ENCODE measurements at regions not wholly inside any gene's neighbourhood (a gene's known extent, or its start where the extent isn't known, plus 50 kb on each side); places are given as distances from the start of the nearest gene placed in this dataset.
"Not testable (repeated sequence)": the region's sequence is repeated elsewhere in the genome, so short reads cannot be mapped to it uniquely, and the experiment has no call there.

DNA sequence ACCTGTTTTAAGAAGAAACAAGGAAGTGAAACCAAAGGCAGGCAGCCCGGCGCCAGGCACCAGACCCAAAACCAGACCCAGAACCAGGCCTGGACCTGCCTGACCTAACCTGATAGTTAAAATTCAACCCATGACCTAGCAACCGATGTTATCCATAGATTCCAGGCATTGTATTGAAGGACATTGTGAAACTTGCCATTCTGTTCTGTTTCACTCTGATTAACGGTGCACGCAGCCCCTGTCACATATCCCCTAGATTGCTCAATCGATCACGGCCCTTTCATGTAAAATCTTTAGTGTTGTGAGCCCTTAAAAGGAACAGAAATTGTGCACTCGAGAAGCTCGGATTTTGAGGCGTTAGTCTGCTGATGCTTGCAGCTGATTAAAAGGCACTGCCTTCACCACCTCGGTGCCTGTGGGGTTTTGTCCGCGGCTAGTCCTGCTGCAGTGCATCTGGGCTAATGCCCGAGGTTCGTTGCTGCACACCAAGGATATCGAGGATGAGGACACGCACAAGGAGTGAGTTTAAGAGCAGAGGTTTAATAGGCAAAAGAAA lies 262.5 kb upstream of the TMEM132C start:
- Histone ChIP-seq H3K4me1 (no peaks in the 10 kb centered on the region), H3K4me3 (no peak overlapping the region), H3K36me3 (no peaks in the 10 kb centered on the region), H3K27me3 (no peaks in the 10 kb centered on the region; the same call in 1 of the 2 replicates), H3K9me3 (replicated peaks) (no peaks in the 10 kb centered on the region), H3K27ac (no peak overlapping the region)
- no peak for DNase-seq

DNA sequence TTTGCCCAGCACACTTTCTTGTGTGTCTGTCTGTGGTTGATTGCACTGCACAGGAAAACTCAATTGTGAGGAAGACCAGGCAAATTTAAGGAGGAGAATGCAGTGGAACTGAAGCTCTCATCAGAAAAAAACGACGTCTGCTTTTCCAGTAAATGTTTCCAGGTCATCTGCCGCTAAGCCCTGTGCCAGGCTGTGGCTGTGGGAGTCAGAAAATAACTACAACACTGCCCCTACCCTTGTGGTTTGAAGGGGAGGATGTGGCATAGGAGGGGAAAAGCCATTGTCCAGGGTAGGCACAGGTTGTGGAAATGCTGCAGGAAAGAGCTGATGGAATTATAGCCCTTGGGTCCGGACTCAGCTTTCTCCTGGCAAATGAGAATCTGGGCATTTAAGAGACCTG lies 259.7 kb upstream of the TMEM132C start:
- Histone ChIP-seq H3K4me1 (no peaks in the 10 kb centered on the region), H3K36me3 (no peaks in the 10 kb centered on the region), H3K9me3 (replicated peaks) (no peaks in the 10 kb centered on the region), H3K27ac (no peak overlapping the region), H3K4me3 (no peak overlapping the region), H3K27me3 (no peaks in the 10 kb centered on the region)
- DNase-seq = no peak

- H3K36me3 ChIP-seq = no peaks in the 10 kb centered on the region
- DNase-seq = no peak
- H3K27me3 ChIP-seq = no peaks in the 10 kb centered on the region
- no peaks in the 10 kb centered on the region for H3K4me1 ChIP-seq
- no peak overlapping the region for H3K4me3 ChIP-seq
- H3K27ac ChIP-seq = no peak overlapping the region
- H3K9me3 ChIP-seq (replicated peaks) = no peaks in the 10 kb centered on the region
Observed at GRCh38 chr12:128008341-128008740, 258.6 kb upstream of the TMEM132C start.

DNA sequence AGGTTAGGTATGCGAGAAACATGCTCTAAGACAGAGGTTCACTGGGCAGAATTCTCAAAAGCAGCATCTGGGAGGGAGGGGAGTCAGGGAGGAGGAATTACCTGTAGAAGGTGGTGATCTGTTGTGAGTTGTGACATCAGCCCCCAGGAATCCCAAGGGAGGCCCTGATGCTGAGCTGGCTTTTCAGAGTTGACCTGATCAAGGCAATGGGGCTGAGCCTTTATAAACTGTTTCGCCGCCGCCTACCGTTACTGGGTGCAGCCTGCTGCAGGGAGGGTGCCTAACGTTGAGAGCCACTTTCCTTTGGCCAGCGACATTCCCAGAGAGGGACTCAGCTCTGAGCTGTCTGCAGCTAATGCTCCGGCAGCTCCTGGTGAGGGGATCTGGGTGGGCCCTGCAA lies 257.9 kb upstream of the TMEM132C start:
- H3K9me3 ChIP-seq (replicated peaks) = no peaks in the 10 kb centered on the region
- no peak for DNase-seq
- no peak overlapping the region for H3K4me3 ChIP-seq
- H3K27me3 ChIP-seq = no peaks in the 10 kb centered on the region
- H3K36me3 ChIP-seq = no peaks in the 10 kb centered on the region
- no peaks in the 10 kb centered on the region for H3K4me1 ChIP-seq
- H3K27ac ChIP-seq = no peak overlapping the region

GRCh38 chr12:128012110-128012509 lies 254.9 kb upstream of the TMEM132C start:
- H3K36me3 ChIP-seq = no peaks in the 10 kb centered on the region
- H3K4me1 ChIP-seq = no peaks in the 10 kb centered on the region
- no peaks in the 10 kb centered on the region for H3K27me3 ChIP-seq
- no peak overlapping the region for H3K4me3 ChIP-seq
- no peaks in the 10 kb centered on the region for H3K9me3 ChIP-seq (replicated peaks)
- H3K27ac ChIP-seq = no peak overlapping the region
- DNase-seq = no peak

GRCh38 chr12:128015276-128015675 lies 251.7 kb upstream of the TMEM132C start:
- DNase-seq = no peak
- Histone ChIP-seq H3K4me1 (no peaks in the 10 kb centered on the region), H3K9me3 (replicated peaks) (no peaks in the 10 kb centered on the region), H3K27ac (no peak overlapping the region), H3K4me3 (no peak overlapping the region), H3K27me3 (no peaks in the 10 kb centered on the region), H3K36me3 (no peaks in the 10 kb centered on the region)

- Histone ChIP-seq H3K4me3 (no peak overlapping the region), H3K9me3 (replicated peaks) (no peaks in the 10 kb centered on the region), H3K36me3 (no peaks in the 10 kb centered on the region), H3K4me1 (no peaks in the 10 kb centered on the region), H3K27ac (no peak overlapping the region), H3K27me3 (no peaks in the 10 kb centered on the region)
- DNase-seq = no peak
Observed at GRCh38 chr12:128018067-128018466, 248.9 kb upstream of the TMEM132C start.

GRCh38 chr12:128019996-128020544 lies 246.9 kb upstream of the TMEM132C start:
- H3K27me3 ChIP-seq = no peaks in the 10 kb centered on the region
- no peak overlapping the region for H3K27ac ChIP-seq
- H3K4me1 ChIP-seq = no peaks in the 10 kb centered on the region
- H3K4me3 ChIP-seq = no peak overlapping the region
- H3K36me3 ChIP-seq = no peaks in the 10 kb centered on the region
- no peak for DNase-seq
- H3K9me3 ChIP-seq (replicated peaks) = no peaks in the 10 kb centered on the region

GRCh38 chr12:128021561-128021960 lies 245.4 kb upstream of the TMEM132C start:
- Histone ChIP-seq H3K9me3 (replicated peaks) (no peaks in the 10 kb centered on the region), H3K27me3 (no peaks in the 10 kb centered on the region), H3K36me3 (no peaks in the 10 kb centered on the region), H3K4me3 (no peak overlapping the region), H3K4me1 (no peaks in the 10 kb centered on the region), H3K27ac (no peak overlapping the region)
- no peak for DNase-seq

DNA sequence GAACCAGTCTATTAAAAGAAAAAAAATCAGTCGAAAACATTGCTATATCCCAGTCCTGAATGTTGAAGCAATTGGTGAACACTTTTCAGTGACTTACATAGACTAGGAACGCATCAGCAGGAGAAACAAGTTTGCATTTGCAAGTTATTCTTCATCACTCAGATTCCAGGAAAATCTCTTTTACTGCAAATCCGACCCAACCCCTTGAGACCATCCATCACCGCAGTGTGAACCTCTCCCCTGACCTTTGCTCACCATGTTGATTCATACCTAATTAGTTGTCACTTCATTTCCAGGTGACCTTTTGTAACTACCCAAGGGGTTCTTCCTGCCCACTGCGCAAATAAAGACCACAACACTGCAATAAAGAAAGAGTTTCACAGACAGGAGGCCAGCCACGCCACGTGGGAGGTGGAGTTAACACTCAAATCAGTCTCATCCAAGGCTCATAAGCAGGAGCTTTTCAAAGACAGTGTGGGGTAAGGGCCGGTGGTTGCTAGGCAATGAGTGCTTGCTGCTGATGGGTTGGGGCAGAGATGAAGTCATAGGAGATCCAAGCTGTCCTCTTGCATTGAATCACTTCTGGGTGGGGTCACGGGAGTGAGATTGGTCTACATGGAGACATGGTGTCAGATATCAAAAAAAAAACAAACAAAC lies 241.3 kb upstream of the TMEM132C start:
- H3K36me3 ChIP-seq = no peaks in the 10 kb centered on the region
- H3K27ac ChIP-seq = no peak overlapping the region
- H3K27me3 ChIP-seq = no peaks in the 10 kb centered on the region
- no peak overlapping the region for H3K4me3 ChIP-seq
- H3K9me3 ChIP-seq (replicated peaks) = no peaks in the 10 kb centered on the region
- DNase-seq = no peak
- H3K4me1 ChIP-seq = no peaks in the 10 kb centered on the region

DNA sequence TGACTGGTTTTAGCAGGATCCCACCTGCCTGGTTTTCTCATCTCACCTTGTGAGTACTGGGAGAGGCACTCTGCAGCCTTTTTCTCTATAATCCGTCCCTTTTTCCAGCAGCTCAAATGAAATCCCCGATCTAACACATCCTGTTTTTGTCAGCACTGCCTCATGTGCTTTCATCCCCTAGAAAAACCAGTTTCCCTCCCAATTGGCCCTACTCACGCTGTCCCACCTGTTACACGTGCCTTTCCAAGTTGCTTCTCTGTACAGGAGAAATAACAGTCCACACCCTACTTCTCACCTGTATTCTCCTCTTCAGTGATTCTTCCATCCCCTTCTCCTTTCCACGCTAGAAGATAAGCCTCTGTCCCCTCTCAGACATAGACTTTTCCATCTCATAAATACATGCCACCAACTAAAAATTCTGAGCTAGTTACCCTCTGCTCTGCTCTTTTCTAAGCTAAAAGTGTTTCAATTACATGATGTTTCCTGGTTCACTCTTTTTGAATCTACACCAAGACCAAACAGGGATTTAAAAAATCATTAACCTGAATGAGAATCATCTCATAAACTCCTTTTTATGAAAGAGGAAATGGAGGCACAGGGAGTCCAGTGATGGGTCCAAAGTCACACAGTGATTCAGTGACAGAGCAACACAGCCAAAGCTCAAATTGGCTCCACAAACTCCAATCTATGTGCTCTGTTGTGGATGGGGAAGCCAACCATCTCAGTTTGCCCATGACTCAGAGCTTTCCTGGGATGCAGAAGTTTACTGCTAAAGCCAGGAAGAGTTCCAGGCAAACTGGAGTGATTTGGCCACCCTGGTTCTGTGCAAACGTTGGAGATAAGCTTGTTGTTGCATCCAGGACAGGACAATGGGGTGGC lies 240.0 kb upstream of the TMEM132C start:
- H3K4me1 ChIP-seq = no peaks in the 10 kb centered on the region
- H3K36me3 ChIP-seq = no peaks in the 10 kb centered on the region
- no peak overlapping the region for H3K4me3 ChIP-seq
- no peaks in the 10 kb centered on the region for H3K27me3 ChIP-seq
- no peaks in the 10 kb centered on the region for H3K9me3 ChIP-seq (replicated peaks)
- H3K27ac ChIP-seq = no peak overlapping the region
- no peak for DNase-seq

DNA sequence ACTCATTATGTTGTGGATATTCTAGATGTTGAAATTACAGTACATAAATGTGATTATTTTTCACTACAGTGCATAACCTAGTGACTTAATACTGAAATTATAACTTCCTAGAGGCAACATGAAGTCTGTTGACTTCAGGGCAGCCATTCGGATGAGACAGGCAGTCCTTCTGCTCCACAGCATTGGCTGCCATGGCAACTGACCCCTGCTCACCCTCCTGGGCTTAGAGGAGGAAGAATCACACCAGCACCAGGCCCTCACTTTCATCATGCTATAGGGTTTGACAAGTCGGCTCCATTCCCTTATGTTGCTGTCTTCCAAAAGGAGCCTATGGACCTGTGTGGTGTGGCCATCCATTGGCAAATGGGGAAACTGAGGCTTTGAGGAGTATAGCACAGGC lies 233.5 kb upstream of the TMEM132C start:
- Histone ChIP-seq H3K4me3 (no peak overlapping the region), H3K27ac (no peak overlapping the region), H3K9me3 (replicated peaks) (no peaks in the 10 kb centered on the region), H3K4me1 (no peaks in the 10 kb centered on the region), H3K36me3 (no peaks in the 10 kb centered on the region), H3K27me3 (no peaks in the 10 kb centered on the region)
- DNase-seq = no peak

DNA sequence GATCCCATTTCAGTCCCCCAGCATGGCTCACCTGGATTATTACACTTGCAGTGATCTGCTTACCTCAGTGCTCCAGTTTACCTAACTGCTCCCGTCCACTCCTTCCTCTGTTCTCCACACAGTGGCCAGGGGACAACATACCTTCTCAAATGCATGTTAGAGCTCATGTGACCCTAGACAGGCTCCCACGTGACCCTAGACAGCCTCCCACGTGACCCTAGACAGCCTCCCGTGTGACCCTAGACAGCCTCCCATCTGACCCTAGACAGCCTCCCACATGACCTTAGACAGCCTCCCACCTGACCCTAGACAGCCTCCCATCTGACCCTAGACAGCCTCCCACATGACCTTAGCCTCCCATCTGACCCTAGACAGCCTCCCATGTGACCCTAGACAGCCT lies 226.0 kb upstream of the TMEM132C start:
- H3K9me3 ChIP-seq (replicated peaks) = no peaks in the 10 kb centered on the region
- DNase-seq = no peak
- H3K27ac ChIP-seq = no peak overlapping the region
- no peaks in the 10 kb centered on the region for H3K27me3 ChIP-seq
- H3K4me3 ChIP-seq = no peak overlapping the region
- no peaks in the 10 kb centered on the region for H3K36me3 ChIP-seq
- no peaks in the 10 kb centered on the region for H3K4me1 ChIP-seq

DNA sequence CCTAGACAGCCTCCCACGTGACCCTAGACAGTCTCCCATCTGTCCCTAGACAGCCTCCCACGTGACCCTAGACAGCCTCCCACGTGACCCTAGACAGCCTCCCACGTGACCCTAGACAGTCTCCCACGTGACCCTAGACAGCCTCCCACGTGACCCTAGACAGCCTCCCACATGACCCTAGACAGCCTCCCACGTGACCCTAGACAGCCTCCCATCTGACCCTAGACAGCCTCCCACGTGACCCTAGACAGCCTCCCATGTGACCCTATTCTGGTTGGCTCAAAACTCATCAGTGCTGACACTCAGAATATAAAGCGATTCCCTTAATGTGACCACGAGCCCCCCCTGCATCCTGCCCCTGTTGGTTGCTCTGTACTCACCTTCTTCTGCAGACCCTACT lies 224.7 kb upstream of the TMEM132C start:
- H3K4me3 ChIP-seq; H3K4me1 ChIP-seq; H3K27me3 ChIP-seq; DNase-seq; H3K9me3 ChIP-seq (replicated peaks); H3K36me3 ChIP-seq; H3K27ac ChIP-seq: not testable (repeated sequence)

- no peak for DNase-seq
Observed at GRCh38 chr12:128042825-128043224, 224.1 kb upstream of the TMEM132C start.

More at GRCh38 chr12:128042825-128043224, 224.1 kb upstream of the TMEM132C start:
- Histone ChIP-seq H3K36me3 (no peaks in the 10 kb centered on the region), H3K9me3 (replicated peaks) (no peaks in the 10 kb centered on the region), H3K27me3 (no peaks in the 10 kb centered on the region), H3K4me3 (no peak overlapping the region), H3K4me1 (no peaks in the 10 kb centered on the region), H3K27ac (no peak overlapping the region)

Measured in SJCRH30 (cell line).